PC-9 (cell line): ENCODE measurements at regions not wholly inside any gene's neighbourhood (a gene's known extent, or its start where the extent isn't known, plus 50 kb on each side); places are given as distances from the start of the nearest gene placed in this dataset.

Source experiments
- EZH2 ChIP-seq: fragments of 200-600 bp; sonication (generic); IDR thresholded peaks from 2 replicates; pipeline ENCODE4 v1.8.0; 2017; ENCODE audit warnings: antibody characterized with exemption, low read depth
- TF ChIP-seq, protein P1 (sequence below): fragments of 200-600 bp; sonication (generic); conservative IDR thresholded peaks from 2 replicates; pipeline ENCODE4 v1.6.1; 2017; ENCODE audit warnings: mixed run types, antibody characterized with exemption, mild to moderate bottlenecking, moderate library complexity

DNA sequence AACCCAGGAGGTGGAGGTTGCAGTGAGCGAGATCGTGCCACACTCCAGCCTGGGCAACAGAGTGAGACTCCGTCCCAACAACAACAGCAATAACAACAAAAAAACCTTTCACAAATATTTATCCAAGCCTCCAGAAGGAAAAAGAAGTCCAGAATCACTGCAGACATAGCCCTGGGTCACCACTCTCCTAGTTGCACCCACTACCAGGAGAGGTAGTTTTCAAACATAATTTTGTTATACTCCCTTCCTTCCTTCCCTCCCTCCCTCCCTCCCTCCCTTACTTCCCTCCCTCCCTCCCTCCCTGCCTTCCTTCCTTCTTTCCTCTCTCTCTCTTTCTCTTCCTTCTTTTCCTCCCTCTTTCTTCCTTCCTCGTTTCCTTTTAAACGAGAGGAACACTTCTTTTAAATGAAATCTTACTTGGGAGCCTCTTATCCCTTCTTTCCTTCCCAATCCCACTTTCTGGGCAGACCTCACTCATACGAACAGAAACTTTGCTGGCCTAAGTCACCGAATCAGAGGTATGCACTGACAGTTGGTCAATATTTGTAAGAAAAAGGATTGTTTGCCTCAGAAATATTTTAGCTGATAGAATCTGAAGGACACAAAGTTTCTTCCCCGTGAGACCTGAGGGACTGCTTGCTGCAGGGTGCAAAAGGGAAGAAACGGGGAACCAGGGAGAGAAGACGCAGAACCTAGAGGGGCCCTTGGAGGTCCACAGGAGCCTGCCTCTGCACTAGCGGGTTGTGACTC is 88.1 kb upstream of the AGAP1 start:
- TF ChIP-seq, protein P1, sequence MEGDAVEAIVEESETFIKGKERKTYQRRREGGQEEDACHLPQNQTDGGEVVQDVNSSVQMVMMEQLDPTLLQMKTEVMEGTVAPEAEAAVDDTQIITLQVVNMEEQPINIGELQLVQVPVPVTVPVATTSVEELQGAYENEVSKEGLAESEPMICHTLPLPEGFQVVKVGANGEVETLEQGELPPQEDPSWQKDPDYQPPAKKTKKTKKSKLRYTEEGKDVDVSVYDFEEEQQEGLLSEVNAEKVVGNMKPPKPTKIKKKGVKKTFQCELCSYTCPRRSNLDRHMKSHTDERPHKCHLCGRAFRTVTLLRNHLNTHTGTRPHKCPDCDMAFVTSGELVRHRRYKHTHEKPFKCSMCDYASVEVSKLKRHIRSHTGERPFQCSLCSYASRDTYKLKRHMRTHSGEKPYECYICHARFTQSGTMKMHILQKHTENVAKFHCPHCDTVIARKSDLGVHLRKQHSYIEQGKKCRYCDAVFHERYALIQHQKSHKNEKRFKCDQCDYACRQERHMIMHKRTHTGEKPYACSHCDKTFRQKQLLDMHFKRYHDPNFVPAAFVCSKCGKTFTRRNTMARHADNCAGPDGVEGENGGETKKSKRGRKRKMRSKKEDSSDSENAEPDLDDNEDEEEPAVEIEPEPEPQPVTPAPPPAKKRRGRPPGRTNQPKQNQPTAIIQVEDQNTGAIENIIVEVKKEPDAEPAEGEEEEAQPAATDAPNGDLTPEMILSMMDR: no peak
- no peak for TF ChIP-seq EZH2
